ENCODE measurements at regions not wholly inside any gene's neighbourhood (a gene's known extent, or its start where the extent isn't known, plus 50 kb on each side); places are given as distances from the start of the nearest gene placed in this dataset.

DNA sequence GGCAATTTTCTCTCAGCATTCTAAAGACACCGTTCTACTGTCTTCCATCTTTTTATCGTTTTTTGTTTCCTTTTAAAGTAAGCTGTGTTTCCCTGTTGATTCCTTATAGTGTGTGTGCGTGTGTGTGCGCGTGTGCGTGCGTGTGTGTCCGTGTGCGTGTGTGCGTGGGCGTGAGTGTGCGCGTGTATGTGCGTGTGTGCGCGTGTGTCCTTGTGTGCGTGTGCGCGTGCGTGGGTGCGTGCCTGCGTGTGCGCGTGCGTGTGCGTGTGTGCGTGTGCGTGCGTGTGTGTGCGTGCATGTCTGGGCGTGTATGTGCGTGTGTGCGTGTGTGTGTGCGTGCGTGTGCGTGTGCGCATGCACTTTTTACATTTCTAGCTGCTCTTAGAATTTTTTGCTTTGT, 1033.7 kb downstream of the BRD1 start:
- DNase-seq (ENCODE audit: low spot score), result no peak

DNA sequence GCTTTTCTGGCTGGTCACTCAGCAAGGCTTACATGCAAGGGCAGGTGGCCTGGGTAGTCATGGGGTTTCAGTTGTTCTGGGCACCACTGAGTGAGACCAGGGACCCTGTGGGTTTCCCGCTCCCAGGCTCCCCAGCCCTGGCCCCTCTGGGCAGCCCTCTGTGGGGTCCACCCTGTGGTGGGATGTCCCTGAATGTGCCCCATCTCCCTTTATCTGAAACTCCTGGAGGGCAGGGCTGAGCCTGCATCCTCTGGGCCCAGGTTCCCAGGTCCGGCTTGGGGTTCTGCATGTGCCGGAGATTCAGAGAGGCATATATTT, 1041.0 kb downstream of the BRD1 start:
- no peak for DNase-seq (ENCODE audit: low spot score)

GRCh38 chr22:48785792-48786678, 1041.6 kb downstream of the BRD1 start:
- DNase-seq (ENCODE audit: low spot score), result no peak

DNA sequence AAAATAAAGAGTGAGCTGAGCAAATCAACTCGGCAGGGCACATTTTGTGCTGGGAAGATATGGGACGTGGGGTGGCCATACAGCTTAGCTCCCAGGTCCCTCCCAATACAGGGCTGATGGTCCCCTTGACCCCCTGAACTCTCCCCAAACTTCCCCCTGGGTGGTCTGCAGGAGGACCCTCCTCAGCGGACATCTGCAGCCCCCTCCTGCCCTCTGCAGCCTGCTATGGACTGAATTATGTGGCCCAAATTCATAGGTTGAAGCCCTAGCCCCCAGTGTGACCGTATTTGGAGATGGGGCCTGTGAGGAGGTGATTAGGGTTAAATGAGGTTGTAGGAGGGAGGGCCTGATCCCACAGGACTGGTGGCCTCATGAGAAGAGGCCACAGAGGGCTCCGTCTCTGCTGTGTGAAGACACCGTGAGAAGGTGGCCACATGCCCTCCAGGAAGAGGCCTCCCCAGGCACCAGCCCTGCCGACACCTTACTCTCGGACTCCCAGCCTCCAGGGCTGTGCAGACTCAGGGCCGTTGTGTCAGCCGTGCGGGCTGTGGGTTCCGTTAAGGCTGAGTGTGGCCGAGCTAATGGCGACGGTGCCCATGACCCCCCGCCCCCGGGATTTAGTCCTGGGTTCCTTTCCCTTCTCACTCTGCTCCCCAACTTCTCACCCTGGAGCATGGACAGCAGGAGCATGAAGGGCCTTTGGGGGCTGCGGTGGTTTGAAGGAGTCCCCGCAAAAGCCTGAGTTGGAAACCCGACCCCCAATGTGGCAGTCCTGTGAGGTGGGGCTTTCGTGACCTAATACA, 1042.8 kb downstream of the BRD1 start:
- no peak for DNase-seq (ENCODE audit: low spot score)

GRCh38 chr22:48783821-48784266, 1043.8 kb downstream of the BRD1 start:
- DNase-seq (ENCODE audit: low spot score), result no peak

DNA sequence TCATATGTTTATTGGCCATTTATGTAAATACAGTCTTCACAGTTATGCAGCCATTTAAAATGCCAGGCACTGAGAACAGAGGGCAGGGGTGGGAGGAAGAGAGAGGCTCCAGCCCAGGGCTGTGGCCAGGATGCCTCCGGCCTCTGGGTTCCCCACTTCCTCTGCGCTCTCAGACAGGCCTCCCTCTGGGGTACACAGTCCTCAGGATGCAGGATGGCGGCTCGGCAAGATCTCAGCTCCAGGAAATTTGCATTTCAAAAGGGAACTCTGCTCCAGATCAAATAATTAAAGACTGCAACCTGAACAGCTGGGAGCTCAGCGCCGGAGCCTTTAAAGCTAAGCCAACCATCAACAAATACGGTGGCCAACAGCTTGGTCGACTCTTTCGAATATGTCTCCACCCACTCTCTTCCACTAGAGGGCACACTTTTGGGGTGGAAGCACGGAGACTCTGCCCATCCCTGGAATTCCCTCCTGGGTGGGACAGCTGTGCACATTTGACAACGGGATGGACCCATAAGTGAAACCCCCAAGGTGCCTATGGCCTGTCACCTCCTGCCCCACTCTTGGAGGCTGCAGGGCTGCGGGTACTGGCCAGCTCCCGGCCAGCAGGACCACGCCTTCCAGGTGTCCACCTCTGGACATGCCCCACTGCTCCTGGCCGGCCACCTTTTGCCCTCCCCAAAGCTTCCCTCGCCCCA, 1044.7 kb downstream of the BRD1 start:
- DNase-seq (ENCODE audit: low spot score), result no peak

GRCh38 chr22:48782326-48782725, 1045.3 kb downstream of the BRD1 start:
- no peak for DNase-seq (ENCODE audit: low spot score)

DNA sequence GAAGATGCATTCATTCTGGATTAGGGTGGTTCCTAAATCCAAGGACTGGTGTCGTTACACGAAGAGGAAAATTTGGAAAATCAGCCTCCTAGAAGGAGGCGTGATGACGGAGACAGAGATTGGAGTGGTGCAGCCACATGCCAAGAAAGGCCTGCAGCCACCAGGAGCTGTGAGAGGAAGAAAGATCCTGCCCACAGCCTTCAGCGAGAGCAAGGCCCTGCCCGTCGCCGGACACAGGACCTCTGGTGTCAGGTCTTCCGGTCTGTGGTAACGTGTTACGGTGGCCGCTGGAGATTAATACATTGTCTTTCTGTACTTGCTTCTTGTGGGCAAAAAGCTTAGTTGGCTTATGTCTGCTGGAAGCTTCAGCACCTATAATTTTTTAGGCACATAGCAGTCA, 1045.8 kb downstream of the BRD1 start:
- no peak for DNase-seq (ENCODE audit: low spot score)

DNA sequence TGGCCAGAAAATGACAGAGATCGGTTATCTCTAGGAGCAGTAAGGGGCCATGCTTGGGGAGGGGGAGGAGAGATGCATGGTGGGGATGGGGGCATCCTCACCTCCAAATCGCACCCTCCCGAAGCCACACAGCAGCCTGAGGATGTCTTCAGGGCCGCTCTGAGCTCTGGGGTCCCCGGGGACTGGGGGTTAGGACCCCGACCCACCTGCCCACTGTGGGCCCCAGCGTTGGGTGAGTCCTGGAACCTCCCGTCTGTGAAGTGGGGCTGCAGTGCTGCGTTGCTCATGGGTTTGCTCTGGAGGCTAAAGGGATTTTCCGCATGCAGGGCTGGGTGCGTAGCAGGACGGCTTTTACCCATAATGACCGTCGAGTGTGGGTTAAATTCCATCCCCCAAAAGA, 1046.3 kb downstream of the BRD1 start:
- no peak for DNase-seq (ENCODE audit: low spot score)

- DNase-seq (ENCODE audit: low spot score), result no peak
Observed at GRCh38 chr22:48780597-48781277, 1046.9 kb downstream of the BRD1 start.

DNA sequence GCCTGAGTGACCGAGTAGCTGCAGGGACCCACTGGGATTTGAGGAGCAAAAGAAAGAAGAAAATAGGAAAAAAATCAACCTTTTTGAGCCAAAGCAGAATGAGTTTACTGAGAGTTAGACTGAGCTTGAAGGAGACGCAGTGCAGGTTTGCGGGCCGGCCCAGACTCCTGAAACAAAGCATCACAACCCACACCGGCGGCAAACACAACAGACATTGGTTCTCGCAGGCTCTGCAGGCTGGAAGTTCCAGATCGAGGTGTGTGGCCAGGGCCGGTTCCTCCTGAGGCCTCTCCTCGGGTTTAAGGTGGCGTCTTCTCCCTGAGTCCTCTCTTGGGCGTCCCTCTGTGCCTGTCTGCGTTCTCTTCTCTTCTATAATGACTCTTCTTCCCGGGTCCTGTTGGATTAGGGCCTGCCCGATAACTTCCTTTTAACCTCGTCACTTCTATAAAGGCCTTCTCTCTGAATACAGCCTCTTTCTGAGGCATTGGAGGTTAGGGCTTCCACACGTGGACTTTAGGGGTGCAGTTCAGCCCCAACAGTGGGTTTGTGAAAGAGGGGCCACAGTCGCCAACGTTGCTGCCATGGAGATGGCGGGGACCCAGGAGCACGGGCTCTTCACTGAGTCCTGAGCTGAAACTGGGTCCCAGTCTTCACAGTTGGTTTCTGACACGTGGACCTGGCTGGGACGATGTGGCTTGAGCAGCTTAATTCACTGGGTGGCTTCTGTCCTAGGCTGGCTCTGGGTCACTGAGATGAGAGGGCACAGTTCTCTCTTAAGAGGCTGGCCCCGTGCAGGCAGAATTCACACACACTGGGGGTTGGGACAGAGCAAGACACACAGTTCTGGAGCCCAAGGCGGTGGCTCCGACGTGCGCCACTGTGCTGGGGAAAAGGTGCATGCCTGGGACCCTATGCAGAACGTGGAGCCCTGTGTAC, 1047.7 kb downstream of the BRD1 start:
- no peak for DNase-seq (ENCODE audit: low spot score)

- no peak for DNase-seq (ENCODE audit: low spot score)
Observed at GRCh38 chr22:48779211-48779643, 1048.4 kb downstream of the BRD1 start.

GRCh38 chr22:48778308-48779195, 1049.1 kb downstream of the BRD1 start:
- DNase-seq (ENCODE audit: low spot score), result no peak

- DNase-seq (ENCODE audit: low spot score), result no peak
Observed at GRCh38 chr22:48772286-48772907, 1055.3 kb downstream of the BRD1 start.

DNA sequence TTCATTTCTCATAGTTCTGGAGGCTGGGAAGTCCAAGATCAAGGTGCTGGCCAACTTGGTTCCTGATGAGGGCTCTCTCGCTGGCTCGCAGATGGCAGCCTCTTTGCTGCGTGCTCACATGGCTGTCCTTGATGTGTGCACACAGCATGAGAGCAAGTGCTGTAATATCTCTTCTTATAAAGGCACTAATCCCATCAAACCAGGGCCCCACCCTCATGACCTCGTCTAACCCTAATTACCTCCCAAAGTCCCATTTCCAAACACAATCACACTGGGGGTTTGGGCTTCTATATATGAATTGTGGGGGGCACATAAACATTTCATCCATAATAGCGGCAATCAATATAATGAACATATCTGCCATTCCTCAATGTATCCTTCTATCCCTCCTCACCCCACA, 1062.1 kb downstream of the BRD1 start:
- no peak for DNase-seq (ENCODE audit: low spot score)

DNA sequence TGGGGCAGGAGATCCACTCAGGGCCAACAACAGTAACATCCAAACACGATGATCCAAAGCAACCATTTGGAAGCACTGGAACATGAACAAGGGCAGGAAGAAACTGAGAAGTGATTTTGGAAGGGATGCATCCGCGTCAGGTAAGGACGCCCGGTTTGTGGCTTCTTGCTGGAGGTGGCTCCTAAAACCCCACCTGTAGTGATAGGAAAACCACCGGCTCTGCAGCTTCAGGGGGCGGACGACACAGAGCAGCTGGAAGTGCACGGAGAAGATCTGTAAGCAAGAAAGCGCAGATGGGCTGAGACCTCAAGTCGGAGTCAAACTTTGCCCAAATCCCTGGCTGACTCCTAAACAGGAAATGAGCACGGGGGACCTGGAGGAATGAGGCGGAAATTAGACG, 1066.1 kb downstream of the BRD1 start:
- no peak for DNase-seq (ENCODE audit: low spot score)

- DNase-seq (ENCODE audit: low spot score), result no peak
Observed at GRCh38 chr22:48760481-48761390, 1066.9 kb downstream of the BRD1 start.
